Stimulated activated CD4-positive, alpha-beta T cell treated with anti-CD3 and anti-CD28 coated beads, Interleukin-2, amount 100 ng/mL, for 24 hours (primary cell): ENCODE measurements at regions not wholly inside any gene's neighbourhood (a gene's known extent, or its start where the extent isn't known, plus 50 kb on each side); places are given as distances from the start of the nearest gene placed in this dataset.
A peak's percentile ranks its signal among the peaks of the same experiment; 100 is the strongest.

Experiments
- DNase-seq, 2 donors: peaks; one replicate each; pipeline ENCODE4 v3.0.0-alpha.2; 2020

DNA sequence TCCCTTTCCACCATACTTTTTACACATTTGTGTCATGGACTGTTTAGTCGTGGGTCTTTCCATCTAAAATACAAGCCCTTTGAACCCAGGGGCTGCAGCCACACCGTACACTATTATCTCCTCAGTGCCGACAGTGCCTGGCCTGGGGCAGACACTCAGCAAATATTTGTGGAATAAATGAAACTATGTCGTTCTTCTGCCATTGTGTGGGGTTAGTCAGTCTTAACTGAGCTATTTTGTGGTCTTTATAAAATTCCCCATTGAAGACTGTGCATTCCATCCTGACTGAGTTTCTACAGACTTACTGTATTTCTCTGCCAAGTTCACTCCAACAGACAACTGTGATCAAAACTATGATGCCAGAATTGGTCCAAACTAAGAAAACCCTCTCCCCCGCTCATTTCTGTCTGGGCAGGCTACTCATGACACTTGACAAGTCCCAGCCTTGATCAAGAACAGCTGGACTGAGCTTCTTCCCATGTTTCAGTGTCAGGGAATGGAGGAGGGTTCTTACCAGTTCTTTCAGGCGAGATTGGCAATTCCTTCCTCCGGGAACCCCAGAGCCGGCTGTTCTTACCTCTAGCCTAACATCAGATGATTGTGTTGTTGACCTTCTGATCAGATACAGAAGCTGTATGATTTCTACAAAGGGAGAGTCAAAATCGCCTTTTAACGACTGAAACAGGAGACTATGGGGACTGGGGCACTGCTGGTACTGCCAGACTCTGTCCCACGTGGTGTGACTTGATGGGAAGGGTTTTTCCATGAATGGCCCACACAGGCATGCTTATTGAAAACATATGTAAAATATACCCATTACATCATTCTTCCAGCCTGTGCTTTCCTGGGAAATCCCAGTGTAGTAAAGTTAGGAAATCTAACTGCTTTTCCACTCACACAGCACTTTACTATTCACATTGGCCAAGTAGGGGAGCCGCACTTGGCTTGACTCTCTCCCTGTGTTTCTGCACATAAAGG lies 77.4 kb upstream of the NPAS2 start:
- no peak for DNase-seq

DNA sequence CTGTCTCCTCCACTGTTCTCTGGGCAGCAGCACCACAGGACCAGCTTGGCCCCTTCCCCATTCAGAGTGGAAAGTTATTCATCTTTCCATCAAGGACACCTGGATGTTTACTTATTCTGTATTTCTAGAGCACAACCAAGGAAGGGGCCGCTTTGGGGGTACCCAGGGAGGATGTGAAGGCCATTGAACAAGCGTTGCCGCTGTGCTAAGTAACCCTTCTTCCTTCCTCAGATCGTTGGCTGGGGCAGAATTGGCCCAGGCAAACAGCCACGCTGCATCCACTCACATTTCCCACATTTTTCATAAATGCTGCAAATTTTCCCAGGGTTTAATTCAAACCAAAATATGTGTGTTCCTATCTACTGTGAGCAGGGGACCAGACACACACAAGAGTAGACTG lies 76.2 kb upstream of the NPAS2 start:
- DNase-seq, result no peak

DNA sequence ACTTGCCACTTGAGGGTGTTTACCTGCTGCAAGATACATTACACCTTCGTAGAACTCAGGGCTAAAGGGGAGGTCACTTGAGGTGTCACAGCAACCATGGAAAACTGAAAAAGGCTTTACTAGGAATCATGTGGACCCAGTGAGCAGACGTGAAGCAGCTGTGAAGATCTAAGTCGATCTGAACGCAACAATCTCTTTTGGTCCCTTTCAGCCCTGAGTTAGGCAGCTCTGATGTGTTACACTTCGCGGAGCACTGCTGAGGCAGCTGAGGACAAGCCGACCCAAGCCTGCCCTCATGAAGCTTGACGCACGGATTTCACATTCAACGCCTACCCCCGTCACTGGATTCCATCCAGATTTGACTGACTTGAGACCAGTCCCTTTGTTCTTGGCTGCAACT lies 75.8 kb upstream of the NPAS2 start:
- no peak for DNase-seq

DNA sequence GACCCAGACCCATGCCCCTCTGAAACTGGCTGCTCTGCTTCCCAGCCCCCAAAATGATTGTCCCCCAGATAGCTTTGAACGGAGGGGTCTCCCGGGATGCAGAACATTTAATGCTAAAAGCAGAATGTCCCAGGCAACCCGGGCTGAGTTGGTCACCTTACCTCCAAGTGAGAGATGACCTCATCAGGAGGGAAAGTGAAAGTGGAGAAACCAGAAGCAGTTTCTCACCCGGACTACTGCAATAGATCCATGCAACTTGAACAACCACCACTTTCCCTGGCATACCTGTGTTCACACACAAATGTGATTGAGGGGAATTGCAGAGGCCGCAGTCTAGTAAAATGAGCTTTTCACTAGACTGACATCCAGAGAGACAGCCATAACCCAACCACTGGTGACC lies 75.3 kb upstream of the NPAS2 start:
- DNase-seq, result no peak

DNA sequence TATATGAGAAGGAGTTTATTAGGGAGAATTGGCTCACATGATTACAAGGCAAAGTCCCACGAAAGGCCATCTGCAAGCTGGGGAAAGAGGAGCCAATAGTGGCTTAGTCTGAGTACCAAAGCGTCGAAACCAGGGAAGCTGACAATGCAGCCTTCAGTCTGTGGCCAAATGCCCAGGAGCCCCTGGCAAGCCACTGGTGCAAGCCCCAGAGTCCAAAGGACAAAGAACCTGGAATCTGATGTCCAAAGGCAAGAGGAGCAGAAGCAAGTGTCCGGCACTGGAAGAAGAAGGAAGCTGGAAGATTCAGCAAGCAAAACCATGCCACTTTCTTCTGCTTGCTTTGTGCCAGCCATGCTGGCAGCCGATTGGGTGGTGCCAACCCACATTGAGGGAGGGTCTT lies 74.3 kb upstream of the NPAS2 start:
- DNase-seq, result no peak

DNA sequence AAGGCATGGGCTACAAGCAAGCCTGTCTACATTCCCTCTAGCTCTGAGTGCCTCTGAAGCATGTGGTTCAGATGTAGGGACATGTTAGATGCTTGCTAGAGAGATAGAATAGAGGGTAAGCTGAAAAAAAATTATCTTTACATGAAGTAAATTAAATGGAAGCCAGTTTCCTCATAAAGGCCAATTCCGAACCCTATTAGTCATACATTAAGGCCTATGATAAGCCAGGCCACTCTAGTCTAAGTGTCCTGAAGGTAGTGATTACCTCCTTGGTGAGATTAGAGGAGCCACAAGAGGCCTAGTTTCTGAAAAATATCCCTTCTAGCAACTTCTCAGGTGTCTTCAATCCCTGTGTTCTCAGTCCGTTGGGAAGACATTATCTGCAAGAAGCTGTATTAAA lies 72.4 kb upstream of the NPAS2 start:
- DNase-seq, result no peak

DNA sequence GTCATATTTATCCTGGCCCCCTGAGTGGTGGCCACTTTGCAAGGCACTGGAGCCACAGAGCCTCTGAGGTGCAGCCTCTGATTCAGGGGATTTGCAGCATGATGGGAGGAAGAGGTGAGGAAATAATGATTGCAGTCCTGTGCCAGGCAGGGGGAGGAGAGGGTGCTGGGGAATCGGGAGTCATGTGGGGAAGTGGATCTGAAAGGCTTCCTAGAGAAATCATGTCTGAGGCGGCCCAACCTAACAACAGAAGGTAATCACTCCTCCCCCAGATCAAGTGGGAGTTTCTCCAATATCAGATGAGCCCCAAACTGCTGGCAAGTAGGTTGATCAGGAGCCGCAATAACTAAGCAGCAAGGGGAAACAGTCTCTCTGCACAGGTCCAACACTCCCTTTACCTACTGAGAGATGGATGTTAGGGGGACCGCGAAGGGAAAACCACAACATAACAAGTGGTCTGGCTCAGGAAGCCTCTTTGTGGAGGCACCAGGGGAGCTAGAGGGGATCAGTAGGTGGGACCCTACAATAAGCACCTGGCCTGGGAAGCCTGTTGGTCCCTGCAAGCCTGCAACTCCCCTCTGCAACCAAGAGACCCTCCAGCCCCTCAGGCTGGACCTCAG lies 71.8 kb upstream of the NPAS2 start:
- no peak for DNase-seq

DNA sequence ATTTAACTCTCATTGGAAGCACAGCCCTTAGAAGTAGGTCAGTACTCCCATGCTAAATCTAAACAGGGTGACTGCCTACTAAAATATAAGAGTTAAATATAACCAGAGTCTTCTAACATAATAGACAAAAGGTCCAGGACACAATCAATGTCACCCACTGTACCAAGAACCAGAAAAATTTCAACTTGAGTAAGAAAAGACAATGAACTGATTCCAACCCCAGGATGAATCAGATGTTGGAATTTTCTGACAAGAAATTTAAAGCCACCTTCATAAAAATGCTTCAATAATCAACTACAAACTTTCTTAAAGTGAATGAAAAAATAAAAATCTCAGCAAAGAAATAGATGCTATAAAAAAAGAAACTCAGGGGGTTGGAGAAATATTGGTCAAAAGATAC lies 71.3 kb upstream of the NPAS2 start:
- no peak for DNase-seq

DNA sequence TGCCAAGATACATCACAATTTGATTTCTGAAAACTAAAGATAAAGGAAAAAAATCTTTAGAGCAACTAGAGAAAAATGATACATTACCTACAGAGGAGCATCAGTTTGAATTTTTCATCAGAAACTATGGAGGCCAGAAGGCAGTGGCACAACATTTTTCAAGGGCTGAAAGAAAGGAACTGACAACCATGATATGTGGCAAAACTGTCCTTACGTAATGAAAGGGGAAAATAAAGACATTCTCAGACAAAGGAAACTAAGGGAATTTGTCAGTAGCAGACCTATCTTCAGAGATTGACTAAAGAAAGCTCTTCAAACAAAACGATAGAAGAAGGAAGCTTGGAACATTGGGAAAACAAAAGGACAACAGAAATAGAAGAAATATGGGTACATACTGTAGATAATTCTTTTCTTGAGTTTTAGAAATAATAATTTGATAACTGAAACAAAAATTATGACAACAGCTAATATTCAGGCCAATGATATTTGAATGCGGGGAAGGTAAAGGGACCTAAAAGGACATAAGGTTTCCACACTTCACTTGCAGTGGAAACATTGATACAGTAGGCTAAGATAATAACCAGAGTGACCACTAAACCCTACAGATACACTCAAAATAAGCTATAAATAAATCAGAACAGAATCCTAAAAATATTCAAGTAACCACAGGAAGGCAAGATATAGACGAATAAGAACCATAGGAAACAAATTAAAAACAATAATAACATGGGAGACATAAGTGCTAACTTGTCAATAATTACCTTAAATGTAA lies 70.0 kb upstream of the NPAS2 start:
- DNase-seq, result no peak

DNA sequence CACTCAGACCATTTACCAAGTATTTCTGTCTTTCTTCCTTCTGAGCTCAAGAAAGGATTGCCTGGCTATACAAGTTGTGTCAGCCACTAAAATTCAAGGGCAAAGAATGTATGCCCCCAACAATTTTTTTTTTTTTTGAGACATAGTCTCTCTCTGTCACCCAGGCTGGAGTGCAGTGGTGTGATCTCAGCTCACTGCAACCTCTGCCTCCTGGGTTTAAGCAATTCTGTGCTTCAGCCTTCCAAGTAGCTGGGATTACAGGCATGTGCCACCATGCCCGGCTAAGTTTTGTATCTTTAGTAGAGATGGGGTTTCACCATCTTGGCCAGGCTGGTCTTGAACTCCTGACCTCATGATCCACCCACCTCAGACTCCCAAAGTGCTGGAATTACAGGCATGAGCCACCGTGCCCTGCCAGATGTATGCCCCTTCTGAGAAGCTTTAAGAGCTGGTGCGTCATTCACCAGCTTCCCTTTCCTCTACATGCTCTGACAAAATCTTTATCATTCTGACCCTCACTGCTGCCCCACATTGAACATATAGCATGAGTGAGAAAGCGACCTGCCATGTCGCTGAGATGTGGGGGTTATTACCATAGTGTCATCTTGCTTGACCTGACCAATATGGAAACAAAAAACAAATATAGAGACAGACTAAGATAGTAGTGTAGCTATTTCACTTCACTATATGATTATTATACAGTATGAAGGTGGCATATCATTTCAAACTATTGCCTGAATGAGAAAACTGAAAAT lies 67.9 kb upstream of the NPAS2 start:
- peak in 1 of 2 donors; percentile 1 for DNase-seq

DNA sequence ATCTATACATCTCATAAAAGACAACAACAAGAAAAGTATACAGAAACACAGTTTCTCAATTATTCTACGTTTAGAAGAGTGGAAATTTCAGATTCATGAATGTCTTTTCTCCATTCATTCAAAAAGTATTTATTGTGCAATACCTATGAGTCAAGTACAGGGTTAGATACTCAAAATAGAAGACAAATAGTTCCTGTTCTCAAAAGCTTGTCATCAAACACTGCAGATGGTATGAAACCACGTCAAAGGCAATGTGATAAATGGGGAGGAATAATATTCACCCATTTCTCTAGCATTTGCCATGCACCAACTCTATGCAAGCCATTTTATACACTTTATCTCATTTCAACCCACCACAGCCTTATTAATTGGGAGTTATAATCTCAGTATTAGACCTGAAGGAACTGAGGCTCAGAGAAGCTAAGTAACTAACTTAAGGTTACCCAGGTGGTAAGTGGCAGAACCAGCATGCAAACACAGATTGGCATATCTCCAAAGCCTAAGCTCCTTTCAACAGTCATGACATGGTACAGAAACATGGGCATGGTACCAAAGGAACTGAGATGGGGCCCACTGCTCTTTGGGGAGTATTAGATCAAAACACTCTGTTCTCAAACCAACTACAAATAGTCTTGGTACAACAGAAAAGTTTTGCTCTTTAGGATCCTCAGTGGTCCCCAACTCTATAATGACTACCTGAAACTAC lies 67.2 kb upstream of the NPAS2 start:
- DNase-seq, result no peak

DNA sequence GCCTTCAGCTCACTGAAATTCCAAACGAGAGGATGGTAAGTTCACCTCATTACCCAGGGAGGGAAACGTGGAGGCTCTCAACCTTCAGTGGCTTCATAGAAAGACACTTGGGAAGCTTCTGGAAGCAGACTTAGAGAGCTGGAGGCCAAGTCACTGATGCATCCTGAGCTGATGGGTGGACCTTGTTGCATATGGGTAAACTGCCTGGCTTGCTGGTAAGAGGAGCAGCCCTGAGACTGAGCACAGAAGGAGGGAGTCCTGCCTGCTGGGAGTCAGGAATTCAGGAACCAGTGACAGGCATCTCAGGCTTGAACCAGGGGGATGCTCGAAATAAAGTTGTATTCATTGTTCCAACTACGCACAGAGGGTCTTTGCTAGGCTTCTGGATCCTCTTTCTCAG lies 66.5 kb upstream of the NPAS2 start:
- DNase-seq, result no peak

DNA sequence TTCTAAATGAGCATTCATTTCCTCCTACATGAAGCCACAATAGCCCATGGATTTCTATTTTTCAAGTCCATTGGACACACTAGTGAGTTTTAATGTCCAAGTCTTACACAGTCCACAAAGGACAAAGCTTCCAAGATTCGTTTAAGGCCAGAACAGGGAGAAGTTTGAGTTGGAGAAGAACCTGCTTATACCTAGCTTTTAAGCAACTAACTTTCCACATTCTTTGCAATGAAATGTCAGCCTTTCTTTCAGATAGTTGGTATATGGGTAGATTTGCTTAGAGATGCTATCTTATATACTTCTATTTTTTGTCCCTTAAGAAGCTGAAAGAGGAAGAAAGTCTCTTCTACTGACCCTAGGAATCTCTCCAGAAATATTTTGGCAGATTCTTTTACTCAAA lies 66.1 kb upstream of the NPAS2 start:
- no peak for DNase-seq

DNA sequence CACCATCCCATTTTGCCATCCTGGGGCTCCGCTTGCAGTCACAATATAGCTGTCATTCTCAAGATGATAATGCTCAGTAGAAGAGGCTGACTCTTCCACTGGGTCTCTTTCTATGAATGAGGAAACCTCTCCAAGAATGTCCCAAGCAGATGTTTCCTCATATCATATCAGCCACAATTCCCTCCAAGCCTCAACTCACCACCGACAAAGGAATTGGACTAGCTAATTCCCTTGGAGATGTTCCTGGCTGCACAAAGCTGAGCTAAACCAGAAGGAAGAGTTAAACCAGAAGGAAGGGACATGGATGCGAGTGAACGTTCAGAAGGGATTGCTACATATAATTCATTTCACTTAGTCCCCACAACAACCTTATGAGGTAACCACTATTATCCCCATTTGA lies 65.0 kb upstream of the NPAS2 start:
- DNase-seq, result no peak

DNA sequence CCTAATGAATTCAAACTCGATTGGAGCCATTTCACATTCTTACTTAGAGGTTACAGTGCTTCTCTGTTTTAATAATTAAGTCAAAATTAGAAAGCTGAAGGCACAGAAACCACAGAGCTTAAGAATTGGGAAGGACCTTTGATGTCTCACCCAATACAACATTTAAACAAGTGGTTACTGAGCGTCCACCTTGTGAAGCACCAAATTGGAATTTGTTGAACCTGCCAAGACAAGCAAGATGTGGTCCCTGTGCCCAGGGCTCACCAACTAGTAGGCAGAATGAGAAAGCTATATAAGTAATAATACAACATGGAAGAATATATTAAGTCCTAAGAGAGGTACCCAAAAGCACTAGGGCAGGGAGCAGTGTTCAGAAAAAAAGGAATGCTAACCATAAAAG lies 64.5 kb upstream of the NPAS2 start:
- DNase-seq, result no peak

DNA sequence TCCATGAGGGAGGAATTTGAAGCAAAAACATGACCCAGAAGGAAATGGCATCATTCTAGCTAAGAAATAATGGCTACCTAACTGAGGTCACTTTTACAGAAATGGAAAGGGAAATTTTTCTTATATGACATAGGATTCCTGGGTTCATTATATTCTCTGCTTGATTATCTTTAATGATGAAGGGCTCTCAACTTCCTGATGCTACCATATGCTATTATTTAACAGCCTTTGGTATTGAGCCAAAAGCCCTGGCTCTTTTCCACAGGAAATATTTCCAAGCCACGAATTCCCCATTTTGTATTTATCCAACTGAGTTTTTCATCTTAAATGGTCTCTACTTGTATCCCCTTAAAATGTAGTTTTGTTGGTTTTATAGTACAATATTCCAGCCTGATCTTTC lies 63.2 kb upstream of the NPAS2 start:
- DNase-seq, result no peak

DNA sequence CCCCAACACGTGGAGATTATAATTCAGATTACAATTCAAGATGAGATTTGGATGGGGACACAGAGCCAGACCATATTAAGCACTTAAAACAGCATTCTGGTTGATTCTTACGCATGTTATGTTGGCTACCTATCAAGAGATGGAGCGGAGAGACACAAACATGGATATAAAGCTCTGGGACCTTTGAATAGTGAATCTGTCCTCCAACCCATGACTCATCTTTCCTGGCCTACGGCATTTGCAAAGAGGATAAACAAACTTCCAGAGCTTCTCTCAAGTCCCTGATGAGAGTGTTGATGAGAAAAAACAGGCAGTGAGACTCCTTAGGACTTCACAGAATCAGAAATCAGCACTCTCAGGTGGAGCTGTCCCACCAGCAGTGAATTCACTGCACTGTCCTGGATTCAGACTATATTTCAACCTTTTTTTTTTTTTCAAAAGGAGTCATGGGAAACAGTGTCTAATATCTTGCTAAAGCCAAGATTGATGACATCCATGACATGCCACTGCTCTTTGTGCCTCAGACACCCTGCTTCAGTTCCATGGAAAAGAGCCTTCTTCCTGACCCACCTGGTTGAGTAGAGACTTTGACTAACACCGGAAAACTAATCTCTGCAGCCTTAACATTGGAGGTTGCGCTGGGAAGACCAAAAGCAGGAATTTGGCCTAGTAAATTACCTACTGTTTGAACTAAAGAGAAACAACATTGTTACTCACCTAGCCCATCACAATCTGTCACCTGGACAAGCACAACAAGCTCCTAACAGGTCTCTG lies 62.1 kb upstream of the NPAS2 start:
- DNase-seq, result no peak

DNA sequence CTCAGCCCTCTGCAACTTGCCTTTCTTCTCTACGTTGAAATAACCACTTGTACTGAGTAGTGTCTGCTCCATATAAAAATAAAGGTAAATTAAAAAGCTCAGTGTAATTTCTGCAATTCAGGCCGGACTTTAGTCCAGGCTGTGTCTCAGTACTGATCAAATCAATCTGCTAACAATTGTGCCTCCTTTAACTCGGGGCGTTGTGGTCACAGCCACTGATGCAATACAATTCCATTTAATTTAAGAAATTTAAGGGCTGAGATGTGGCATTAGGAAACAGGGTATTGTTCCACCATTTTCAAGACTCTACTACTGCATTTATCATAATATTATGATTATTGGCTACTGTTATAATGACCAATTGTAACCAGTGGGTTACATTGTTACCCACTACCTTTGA lies 60.0 kb upstream of the NPAS2 start:
- no peak for DNase-seq

DNA sequence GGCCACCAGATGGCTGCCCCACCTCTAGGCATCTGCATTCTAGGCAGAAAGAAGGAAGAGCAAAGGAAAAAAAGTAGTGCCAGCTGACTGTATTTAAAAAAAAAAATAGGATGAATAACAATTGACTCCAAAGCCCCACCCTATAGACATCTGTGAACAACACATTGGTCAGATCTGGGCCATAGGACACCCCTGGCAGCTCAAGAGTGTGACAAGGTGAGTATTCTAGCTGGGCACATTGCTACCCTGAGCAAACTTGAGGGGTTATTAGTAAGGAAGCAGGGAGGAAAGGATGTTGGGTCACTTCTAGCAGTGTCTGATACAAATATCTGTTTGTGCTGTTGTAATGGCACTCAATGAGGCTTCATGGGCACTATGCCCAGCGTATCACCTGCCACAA lies 58.6 kb upstream of the NPAS2 start:
- no peak for DNase-seq

DNA sequence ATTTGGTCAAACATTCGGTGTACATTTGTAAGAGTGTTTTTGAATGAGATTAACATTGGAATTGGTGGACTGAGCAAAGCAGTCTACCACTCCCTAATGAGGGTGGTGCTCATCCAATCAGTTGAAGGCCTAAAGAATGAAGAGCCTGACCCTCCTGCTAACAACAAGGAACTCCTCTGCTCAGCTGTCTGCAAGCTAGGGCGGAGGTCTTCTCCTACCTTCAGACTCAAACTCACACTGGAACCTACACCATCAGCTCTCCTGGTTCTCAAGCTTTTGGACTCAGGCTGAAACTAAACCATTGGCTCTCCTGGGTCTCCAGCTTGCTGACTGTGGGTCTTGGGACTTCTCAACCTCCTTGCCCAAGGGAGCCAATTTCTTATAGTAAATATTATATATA lies 55.5 kb upstream of the NPAS2 start:
- DNase-seq, result no peak

DNA sequence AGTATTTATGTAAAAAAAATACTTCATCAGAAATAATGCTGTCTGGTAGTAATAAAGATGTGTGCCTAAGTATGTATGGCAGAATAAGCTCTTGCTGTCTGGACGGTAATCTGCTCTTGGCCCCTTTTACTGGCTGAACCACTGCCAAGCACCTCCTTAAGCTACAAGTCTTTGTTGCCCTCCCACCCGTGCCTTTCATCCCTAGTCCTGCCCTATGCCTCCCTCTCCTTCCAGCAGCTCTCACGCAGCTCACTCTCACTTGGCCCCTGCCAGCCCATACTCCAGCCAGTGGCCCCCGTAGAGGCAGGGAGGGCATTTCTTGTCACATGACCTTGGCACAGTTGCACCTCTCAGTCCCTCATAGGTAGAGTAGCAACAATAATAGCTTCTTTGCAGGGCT lies 54.5 kb upstream of the NPAS2 start:
- DNase-seq, result no peak

DNA sequence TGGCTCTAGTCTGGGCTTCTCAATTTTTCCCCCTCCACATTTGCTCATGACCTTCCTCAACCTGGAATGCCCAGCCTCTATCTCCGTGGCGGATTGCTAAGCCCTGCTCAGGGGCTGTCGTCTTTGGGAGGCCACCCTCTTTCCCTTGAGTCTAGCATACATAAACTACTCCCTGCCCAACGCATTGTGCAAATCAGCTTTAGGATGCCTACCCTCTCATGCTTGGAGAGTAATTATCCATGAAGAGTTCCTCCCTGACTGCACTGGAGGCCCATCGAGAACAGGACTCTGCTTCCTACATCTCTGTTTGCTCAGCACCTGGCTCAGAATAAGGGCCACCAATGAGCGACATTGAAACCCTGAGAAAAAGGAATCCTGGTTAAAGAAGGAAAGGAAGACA lies 53.7 kb upstream of the NPAS2 start:
- DNase-seq, result no peak
